Keratinocyte (primary cell): ENCODE measurements at regions not wholly inside any gene's neighbourhood (a gene's known extent, or its start where the extent isn't known, plus 50 kb on each side); places are given as distances from the start of the nearest gene placed in this dataset.

ENCODE experiments used
- EZH2 ChIP-seq: IDR thresholded peaks from one replicate; pipeline ENCODE4 v1.6.1; 2012; ENCODE audit warnings: inconsistent platforms, mild to moderate bottlenecking, low read length, moderate library complexity
- TF ChIP-seq, protein P1 (sequence below), 3 experiments: IDR thresholded peaks in 1 of 3; conservative IDR thresholded peaks in 1 of 3; optimal IDR thresholded peaks in 1 of 3; 2 replicates in 2 of 3; 3 replicates in 1 of 3; pipeline versions ENCODE3 to v1.5.1; 2011; ENCODE audit warnings: low read length in 3 of 3, mild to moderate bottlenecking in 3 of 3, moderate library complexity in 2 of 3, control low read depth in 1 of 3, inconsistent platforms in 1 of 3; ENCODE audit not compliant: insufficient read depth in 2 of 3; ENCODE audit errors: extremely low read depth in 1 of 3

DNA sequence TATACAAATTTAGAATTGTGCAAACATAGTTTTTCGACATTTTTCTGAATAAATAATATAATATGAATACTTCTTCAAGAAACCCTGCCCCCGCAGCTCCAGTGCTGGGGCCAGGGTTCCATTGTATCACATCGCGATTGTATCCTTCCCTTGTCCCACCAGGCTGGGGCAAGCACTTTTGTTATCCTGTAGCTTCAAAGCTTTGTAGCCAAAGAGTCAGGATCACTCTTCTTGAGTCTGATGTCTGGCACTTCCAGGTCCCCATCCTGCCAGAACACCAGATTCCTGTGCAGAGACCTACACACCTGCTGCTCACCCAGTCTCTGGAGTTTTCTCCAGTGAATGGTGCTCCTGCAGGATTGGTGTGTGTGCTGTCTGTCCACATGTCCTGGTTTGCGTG lies 186.9 kb downstream of the ASB1 start:
- TF ChIP-seq, protein P1, sequence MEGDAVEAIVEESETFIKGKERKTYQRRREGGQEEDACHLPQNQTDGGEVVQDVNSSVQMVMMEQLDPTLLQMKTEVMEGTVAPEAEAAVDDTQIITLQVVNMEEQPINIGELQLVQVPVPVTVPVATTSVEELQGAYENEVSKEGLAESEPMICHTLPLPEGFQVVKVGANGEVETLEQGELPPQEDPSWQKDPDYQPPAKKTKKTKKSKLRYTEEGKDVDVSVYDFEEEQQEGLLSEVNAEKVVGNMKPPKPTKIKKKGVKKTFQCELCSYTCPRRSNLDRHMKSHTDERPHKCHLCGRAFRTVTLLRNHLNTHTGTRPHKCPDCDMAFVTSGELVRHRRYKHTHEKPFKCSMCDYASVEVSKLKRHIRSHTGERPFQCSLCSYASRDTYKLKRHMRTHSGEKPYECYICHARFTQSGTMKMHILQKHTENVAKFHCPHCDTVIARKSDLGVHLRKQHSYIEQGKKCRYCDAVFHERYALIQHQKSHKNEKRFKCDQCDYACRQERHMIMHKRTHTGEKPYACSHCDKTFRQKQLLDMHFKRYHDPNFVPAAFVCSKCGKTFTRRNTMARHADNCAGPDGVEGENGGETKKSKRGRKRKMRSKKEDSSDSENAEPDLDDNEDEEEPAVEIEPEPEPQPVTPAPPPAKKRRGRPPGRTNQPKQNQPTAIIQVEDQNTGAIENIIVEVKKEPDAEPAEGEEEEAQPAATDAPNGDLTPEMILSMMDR (optimal IDR thresholded peaks at IDR 0.05 in 1 of 3, IDR thresholded peaks at IDR 0.05 in 1 of 3, conservative IDR thresholded peaks at IDR 0.05 in 1 of 3; ENCODE audit: extremely low read depth in 1 of 3, insufficient read depth in 2 of 3, low read length in 3 of 3) = no peak
- TF ChIP-seq EZH2 = no peak
